ENCODE measurements at regions not wholly inside any gene's neighbourhood (a gene's known extent, or its start where the extent isn't known, plus 50 kb on each side); places are given as distances from the start of the nearest gene placed in this dataset.

GRCh38 chr3:117723825-117724224, 1014.2 kb downstream of the TUSC7 start:
- TF ChIP-seq CTCF (IDR thresholded peaks at IDR 0.05) (no peak), POLR2A (IDR thresholded peaks at IDR 0.05) (no peak), POLR2AphosphoS5 (IDR thresholded peaks at IDR 0.05; ENCODE audit: insufficient read depth in 1 of 2, low read depth in 1 of 2) (no peak)
